ENCODE measurements at regions not wholly inside any gene's neighbourhood (a gene's known extent, or its start where the extent isn't known, plus 50 kb on each side); places are given as distances from the start of the nearest gene placed in this dataset.
A peak's percentile ranks its signal among the peaks of the same experiment; 100 is the strongest.

DNA sequence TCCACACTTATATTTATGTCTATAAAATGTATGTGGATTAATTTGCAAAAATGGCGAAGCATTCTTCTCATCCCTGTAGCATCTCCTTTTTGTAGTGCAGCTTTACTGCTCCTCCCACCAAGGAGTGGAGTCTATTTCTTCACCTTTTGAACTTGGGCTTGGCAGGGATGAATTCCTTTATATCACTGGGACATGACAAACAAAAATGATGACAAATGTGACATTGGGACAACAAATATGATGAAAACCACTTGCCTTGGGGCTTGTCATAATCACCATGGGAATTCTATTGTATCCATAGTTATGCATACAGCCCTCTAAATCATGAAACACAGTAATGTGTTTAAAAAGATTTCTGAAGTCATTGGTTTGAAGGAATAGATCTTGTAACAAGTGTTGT lies 155.0 kb downstream of the TNFSF18 start:
- Mint-ChIP-seq H3K9me3 (no peaks in the 10 kb centered on the region), H3K27me3 (no peaks in the 10 kb centered on the region), H3K4me3 (no peak overlapping the region), H3K27ac (no peak overlapping the region), H3K36me3 (ENCODE audit: low read depth) (no peaks in the 10 kb centered on the region), H3K4me1 (peaks cover 47% of the 10 kb centered on the region)
- POLR2A ChIA-PET = interaction anchor here (0.6 to 2.7 kb wide), 3 partner anchors 10 to 300 kb away, joined by 11 to 13 read pairs (median 11); no protein-coding TSS in a partner anchor
- intact Hi-C loops (cut with micrococcal nuclease) = loop anchor here (1.0 to 2.0 kb wide), 2 partner anchors 76 to 149 kb away; no protein-coding TSS in a partner anchor
- ATAC-seq (ENCODE audit: low read depth) = no peak
- no peak for DNase-seq
- TF ChIP-seq, protein P1, sequence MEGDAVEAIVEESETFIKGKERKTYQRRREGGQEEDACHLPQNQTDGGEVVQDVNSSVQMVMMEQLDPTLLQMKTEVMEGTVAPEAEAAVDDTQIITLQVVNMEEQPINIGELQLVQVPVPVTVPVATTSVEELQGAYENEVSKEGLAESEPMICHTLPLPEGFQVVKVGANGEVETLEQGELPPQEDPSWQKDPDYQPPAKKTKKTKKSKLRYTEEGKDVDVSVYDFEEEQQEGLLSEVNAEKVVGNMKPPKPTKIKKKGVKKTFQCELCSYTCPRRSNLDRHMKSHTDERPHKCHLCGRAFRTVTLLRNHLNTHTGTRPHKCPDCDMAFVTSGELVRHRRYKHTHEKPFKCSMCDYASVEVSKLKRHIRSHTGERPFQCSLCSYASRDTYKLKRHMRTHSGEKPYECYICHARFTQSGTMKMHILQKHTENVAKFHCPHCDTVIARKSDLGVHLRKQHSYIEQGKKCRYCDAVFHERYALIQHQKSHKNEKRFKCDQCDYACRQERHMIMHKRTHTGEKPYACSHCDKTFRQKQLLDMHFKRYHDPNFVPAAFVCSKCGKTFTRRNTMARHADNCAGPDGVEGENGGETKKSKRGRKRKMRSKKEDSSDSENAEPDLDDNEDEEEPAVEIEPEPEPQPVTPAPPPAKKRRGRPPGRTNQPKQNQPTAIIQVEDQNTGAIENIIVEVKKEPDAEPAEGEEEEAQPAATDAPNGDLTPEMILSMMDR (IDR thresholded peaks at IDR 0.05) = no peak
- CTCF ChIA-PET = no interaction called here

DNA sequence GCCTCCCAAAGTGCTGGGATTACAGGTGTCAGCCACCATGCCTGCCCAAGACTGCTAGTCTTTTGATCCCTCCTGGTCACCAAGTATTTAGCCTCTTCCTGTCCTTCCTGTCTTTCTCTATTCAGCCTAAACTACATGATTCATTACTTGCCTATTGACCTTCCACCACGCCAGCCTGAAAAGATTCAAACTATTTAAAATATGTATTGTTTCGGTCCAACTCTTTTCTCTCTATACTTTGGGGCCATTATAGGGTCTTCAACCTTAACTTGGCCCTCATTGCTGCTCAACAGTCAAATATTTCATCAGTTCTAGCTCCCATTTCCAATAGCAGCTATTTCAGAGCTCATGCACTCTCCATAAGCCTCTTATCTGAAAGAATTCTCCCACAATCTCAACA lies 153.0 kb downstream of the TNFSF18 start:
- no peak overlapping the region for H3K4me3 Mint-ChIP-seq

GRCh38 chr1:172898866-172899265 lies 151.9 kb downstream of the TNFSF18 start:
- Mint-ChIP-seq H3K36me3 (ENCODE audit: low read depth) (no peaks in the 10 kb centered on the region), H3K4me3 (no peak overlapping the region), H3K27ac (no peak overlapping the region), H3K4me1 (peaks cover 48% of the 10 kb centered on the region), H3K27me3 (no peaks in the 10 kb centered on the region), H3K9me3 (no peaks in the 10 kb centered on the region)
- no peak for DNase-seq
- no peak for ATAC-seq (ENCODE audit: low read depth)
- intact Hi-C loops (cut with micrococcal nuclease) = no loop called here
- TF ChIP-seq, protein P1 (IDR thresholded peaks at IDR 0.05) = no peak
- POLR2A ChIA-PET = no interaction called here
- CTCF ChIA-PET = no interaction called here

More for the DNA sequence above, 153.0 kb downstream of the TNFSF18 start:
- TF ChIP-seq, protein P1 (IDR thresholded peaks at IDR 0.05) = no peak
- Mint-ChIP-seq H3K27ac (no peak overlapping the region), H3K36me3 (ENCODE audit: low read depth) (no peaks in the 10 kb centered on the region), H3K27me3 (no peaks in the 10 kb centered on the region), H3K4me1 (peaks cover 53% of the 10 kb centered on the region), H3K9me3 (no peaks in the 10 kb centered on the region)
- intact Hi-C loops (cut with micrococcal nuclease) = no loop called here
- CTCF ChIA-PET = no interaction called here
- POLR2A ChIA-PET = no interaction called here
- ATAC-seq (ENCODE audit: low read depth) (no peak), DNase-seq (no peak)

DNA sequence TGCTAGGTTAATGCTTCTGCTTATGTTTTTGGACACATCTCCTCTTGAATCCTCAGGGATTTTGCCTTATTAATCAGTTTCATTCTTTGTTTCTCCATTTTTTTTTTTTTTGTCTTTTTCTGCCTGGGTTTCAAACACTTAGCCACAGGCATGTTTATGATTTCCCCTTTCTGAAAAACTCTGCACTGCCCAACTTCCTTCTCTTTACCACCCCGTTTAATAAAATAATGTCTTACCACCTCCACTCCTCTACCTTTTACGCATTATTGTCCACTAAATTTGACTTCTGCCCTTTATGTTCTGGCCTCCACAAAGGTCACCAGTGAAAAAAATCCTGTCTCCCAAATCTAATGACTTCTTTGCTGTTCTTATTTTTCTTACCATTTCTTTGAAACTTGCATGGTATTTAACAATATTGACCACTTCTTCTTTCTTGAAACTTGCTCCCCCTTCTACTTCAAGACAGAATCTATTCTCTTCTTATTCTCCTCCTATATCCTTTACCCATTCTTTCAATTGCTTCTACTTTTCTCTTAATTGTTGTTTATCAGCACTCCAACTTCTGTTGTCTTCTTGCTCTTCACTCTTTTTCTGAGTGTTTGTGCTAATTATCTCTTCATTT lies 150.3 kb downstream of the TNFSF18 start:
- ATAC-seq (ENCODE audit: low read depth) (peak; percentile 25), DNase-seq (no peak)
- no peaks in the 10 kb centered on the region for H3K27me3 Mint-ChIP-seq
- TF ChIP-seq, protein P1 (IDR thresholded peaks at IDR 0.05) = no peak
- H3K4me1 Mint-ChIP-seq = peaks cover 34% of the 10 kb centered on the region
- intact Hi-C loops (cut with micrococcal nuclease) = no loop called here
- no peaks in the 10 kb centered on the region for H3K9me3 Mint-ChIP-seq
- CTCF ChIA-PET = interaction anchor here (1.0 kb wide), 1 partner anchor 302 kb away, joined by 3 read pairs; no protein-coding TSS in a partner anchor
- H3K36me3 Mint-ChIP-seq (ENCODE audit: low read depth) = no peaks in the 10 kb centered on the region
- POLR2A ChIA-PET = no interaction called here
- H3K27ac Mint-ChIP-seq = peak overlapping the region; percentile 77
- H3K4me3 Mint-ChIP-seq = peak overlapping the region; percentile 71

GRCh38 chr1:172902200-172902599 lies 148.5 kb downstream of the TNFSF18 start:
- ATAC-seq (ENCODE audit: low read depth) = no peak
- no peak overlapping the region for H3K4me3 Mint-ChIP-seq
- no peaks in the 10 kb centered on the region for H3K9me3 Mint-ChIP-seq
- peaks cover 41% of the 10 kb centered on the region for H3K4me1 Mint-ChIP-seq
- H3K36me3 Mint-ChIP-seq (ENCODE audit: low read depth) = no peaks in the 10 kb centered on the region
- H3K27ac Mint-ChIP-seq = no peak overlapping the region
- ChIA-PET POLR2A (no interaction called here), CTCF (interaction anchor here (1.3 kb wide), 1 partner anchor 76 kb away, joined by 3 read pairs; no protein-coding TSS in a partner anchor)
- intact Hi-C loops (cut with micrococcal nuclease) = no loop called here
- no peaks in the 10 kb centered on the region for H3K27me3 Mint-ChIP-seq
- no peak for DNase-seq
- TF ChIP-seq, protein P1 (IDR thresholded peaks at IDR 0.05) = no peak

Data from activated B cell treated with CpG ODN at 0.5 μM for 24 hours (primary cell).